GM12865 (cell line): ENCODE measurements at regions not wholly inside any gene's neighbourhood (a gene's known extent, or its start where the extent isn't known, plus 50 kb on each side); places are given as distances from the start of the nearest gene placed in this dataset.

Experiments
- DNase-seq: peaks from one replicate; pipeline ENCODE4 v3.0.0; 2010; ENCODE audit warnings: low read depth
- H3K4me3 ChIP-seq: 2 replicates; pipeline ENCODE4 v1.5.1; 2011; ENCODE audit warnings: mild to moderate bottlenecking, low read depth, low read length, control low read depth
- TF ChIP-seq, protein P1 (sequence below): IDR thresholded peaks from 2 replicates; pipeline ENCODE4 v1.5.1; 2011; ENCODE audit warnings: low read length, control low read depth, low read depth, inconsistent platforms; ENCODE audit not compliant: insufficient read depth; ENCODE audit errors: missing control alignments

GRCh38 chr1:30645807-30646206 lies 77.6 kb downstream of the MATN1 start:
- TF ChIP-seq, protein P1, sequence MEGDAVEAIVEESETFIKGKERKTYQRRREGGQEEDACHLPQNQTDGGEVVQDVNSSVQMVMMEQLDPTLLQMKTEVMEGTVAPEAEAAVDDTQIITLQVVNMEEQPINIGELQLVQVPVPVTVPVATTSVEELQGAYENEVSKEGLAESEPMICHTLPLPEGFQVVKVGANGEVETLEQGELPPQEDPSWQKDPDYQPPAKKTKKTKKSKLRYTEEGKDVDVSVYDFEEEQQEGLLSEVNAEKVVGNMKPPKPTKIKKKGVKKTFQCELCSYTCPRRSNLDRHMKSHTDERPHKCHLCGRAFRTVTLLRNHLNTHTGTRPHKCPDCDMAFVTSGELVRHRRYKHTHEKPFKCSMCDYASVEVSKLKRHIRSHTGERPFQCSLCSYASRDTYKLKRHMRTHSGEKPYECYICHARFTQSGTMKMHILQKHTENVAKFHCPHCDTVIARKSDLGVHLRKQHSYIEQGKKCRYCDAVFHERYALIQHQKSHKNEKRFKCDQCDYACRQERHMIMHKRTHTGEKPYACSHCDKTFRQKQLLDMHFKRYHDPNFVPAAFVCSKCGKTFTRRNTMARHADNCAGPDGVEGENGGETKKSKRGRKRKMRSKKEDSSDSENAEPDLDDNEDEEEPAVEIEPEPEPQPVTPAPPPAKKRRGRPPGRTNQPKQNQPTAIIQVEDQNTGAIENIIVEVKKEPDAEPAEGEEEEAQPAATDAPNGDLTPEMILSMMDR: no peak
- DNase-seq: no peak
- H3K4me3 ChIP-seq: no peak overlapping the region

DNA sequence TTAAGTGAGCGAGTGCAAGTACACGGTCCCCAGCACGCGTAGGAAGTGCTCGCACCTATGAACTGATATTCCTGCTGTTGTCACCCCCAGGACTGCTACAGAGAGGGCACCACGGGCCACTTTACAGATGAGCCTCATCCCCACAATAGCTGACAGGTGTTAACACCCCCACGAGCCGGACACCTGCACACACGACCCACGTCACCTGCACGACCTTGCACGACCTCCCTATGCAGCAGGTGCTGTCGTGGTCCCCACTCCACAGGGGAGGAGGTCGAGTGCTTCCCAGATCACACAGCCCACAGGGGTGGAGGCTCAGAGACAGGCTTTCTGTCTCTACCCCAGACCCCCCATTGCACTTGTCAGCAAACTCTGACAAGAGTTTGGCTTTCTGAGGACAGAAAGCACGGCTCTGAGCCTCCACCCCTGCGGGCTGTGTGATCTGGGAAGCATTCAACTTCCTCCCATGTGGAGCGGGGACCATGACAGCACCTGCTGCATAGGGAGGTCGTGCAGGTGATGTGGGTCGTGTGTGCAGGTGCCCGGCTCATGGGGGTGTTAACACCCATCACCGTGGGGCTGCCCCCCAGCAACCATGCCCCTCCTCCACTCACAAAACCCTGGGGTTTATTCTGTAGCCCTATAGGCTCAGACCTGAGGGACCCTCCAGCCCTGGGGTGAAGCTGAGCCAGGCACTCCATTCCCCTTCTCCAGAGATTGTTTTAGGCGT lies 80.8 kb downstream of the MATN1 start:
- TF ChIP-seq, protein P1: no peak
- no peak overlapping the region for H3K4me3 ChIP-seq
- no peak for DNase-seq

DNA sequence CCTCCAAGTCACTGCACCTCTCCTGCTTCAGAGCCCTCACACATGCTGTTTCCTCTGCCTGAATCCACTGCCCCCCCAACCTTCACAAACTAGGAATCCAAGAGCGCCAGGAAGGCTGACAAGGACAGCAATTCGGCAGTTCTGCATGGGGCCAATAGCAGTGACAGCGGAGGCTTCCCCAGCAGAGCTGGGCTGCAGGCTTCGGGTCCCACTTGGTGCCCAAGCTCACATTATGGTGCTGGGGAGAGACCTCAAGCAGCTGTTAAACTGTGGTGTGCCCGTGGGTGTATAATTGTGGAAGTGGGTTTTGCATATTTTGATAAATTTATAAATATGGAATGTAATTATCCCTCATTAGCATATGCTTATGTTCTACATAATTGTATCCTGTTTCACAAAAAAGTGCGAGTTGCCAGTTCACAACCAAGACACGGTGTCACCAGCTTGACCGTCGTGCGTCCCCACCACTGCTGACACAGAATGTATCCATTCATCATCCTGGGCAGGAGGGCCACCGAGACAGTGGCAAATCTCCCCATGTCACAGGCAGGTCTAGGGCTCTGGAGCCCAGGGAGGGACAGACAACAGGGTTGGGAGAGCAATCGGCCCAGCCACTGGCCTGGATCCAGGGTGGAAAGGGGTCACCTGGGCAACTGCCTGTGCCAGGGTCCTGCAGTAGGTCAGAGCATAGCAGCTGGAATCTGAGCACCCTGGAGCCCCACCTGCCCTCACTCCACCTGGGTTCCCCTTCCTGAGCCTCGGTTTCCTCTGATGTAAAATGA lies 81.6 kb downstream of the MATN1 start:
- DNase-seq: no peak
- TF ChIP-seq, protein P1: no peak
- no peak overlapping the region for H3K4me3 ChIP-seq

- TF ChIP-seq, protein P1: no peak
- H3K4me3 ChIP-seq: no peak overlapping the region
- DNase-seq: no peak
Measured at GRCh38 chr1:30639881-30640452, 83.4 kb downstream of the MATN1 start.

DNA sequence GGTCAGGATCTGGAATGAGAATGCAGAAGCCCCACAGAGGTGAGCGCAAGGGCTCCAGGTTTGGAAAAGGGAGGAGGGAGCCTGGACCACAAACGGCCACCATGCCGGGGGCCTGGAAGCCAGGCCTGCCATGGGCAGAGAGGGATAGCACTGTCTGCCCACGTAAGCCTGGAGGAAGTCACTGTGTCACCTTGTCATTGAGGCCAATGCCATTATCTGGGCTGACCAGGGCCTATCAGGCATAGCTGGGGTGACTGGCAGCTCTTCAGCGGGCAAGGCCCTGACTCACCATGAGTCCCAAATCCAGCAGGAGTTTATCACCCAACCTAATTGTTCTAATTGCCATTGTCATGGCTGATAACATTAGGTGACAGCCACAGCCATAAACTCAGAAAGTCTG lies 84.6 kb downstream of the MATN1 start:
- no peak for DNase-seq

GRCh38 chr1:30638086-30638485 lies 85.3 kb downstream of the MATN1 start:
- DNase-seq: no peak
- TF ChIP-seq, protein P1: no peak
- no peak overlapping the region for H3K4me3 ChIP-seq

More for the DNA sequence above, 84.6 kb downstream of the MATN1 start:
- no peak overlapping the region for H3K4me3 ChIP-seq
- TF ChIP-seq, protein P1: no peak
